A549 (cell line): ENCODE measurements at regions not wholly inside any gene's neighbourhood (a gene's known extent, or its start where the extent isn't known, plus 50 kb on each side); places are given as distances from the start of the nearest gene placed in this dataset.

ENCODE experiments used
- ATAC-seq, 2 experiments: fragments of 200-7000 bp in 1 of 2; fragments of >200 bp in 1 of 2; cut with Nextera tagmentation in 1 of 2; cut with Tn5 transposase in 1 of 2; 3 replicates each; pipeline versions ENCODE4 v1.8.0 to v1.9.1; 2018 to 2020; ENCODE audit warnings: mild to moderate bottlenecking in 1 of 2, moderate library complexity in 1 of 2
- CTCF ChIA-PET: fragments of 300-600 bp; sonication (Branson Sonifier 250); formaldehyde crosslinking; extraction: SDS; loops from one replicate; lab custom pipeline; 2021; ENCODE audit warnings: antibody characterized with exemption, inconsistent platforms; lab: Yijun Ruan, JAX
- POLR2A ChIA-PET: fragments of 350-600 bp; formaldehyde crosslinking; extraction: SDS; loops from one replicate; lab custom pipeline; 2021; ENCODE audit warnings: antibody characterized with exemption, inconsistent platforms; lab: Yijun Ruan, JAX
- DNase-seq, 2 experiments: peaks; one replicate each; pipeline versions ENCODE4 v3.0.0 to v3.0.0-alpha.2; 2011 to 2016; ENCODE audit warnings: low read depth in 1 of 2, low spot score in 1 of 2
- FAIRE-seq: peaks from 2 replicates; lab custom pipeline; 2011; peaks lifted over from hg19 to GRCh38; lab: Jason Lieb, UNC
- H3K27ac ChIP-seq, 2 experiments: fragments of >200 bp; sonication (Bioruptor Twin); formaldehyde crosslinking; 3 replicates each; pipeline ENCODE4 v1.5.1; 2016 to 2017
- H3K4me1 ChIP-seq: fragments of >200 bp; sonication (Bioruptor Twin); formaldehyde crosslinking; 3 replicates; pipeline ENCODE4 v1.6.1; 2016
- H3K4me2 ChIP-seq: fragments of >200 bp; sonication (Bioruptor Twin); formaldehyde crosslinking; 3 replicates; pipeline ENCODE4 v1.6.1; 2016
- H3K4me3 ChIP-seq: fragments of >200 bp; sonication (Bioruptor Twin); formaldehyde crosslinking; 3 replicates; pipeline ENCODE4 v1.5.1; 2016
- H3K9me3 ChIP-seq: fragments of >200 bp; sonication (Bioruptor Twin); formaldehyde crosslinking; 3 replicates; pipeline ENCODE4 v1.6.1; 2016
- BHLHE40 ChIP-seq: IDR thresholded peaks from 2 replicates; pipeline ENCODE4 v1.6.1; 2012; ENCODE audit warnings: low read depth, low read length, inconsistent platforms
- CHD2 ChIP-seq: fragments of 150-350 bp; IDR thresholded peaks from 2 replicates; pipeline ENCODE4 v1.6.1; 2014; ENCODE audit warnings: low read length; ENCODE audit not compliant: partially characterized antibody
- CHD4 ChIP-seq: fragments of 200-600 bp; sonication (generic); IDR thresholded peaks from 2 replicates; pipeline ENCODE4 v1.6.1; 2016; ENCODE audit warnings: antibody characterized with exemption, mild to moderate bottlenecking, borderline replicate concordance
- EHMT2 ChIP-seq: fragments of 200-600 bp; sonication (generic); IDR thresholded peaks from 2 replicates; pipeline ENCODE4 v1.6.1; 2016; ENCODE audit warnings: antibody characterized with exemption, low read depth, mild to moderate bottlenecking, moderate library complexity
- HEYL ChIP-seq: fragments of 250-450 bp; sonication (Bioruptor Pico); IDR thresholded peaks from 2 replicates; pipeline ENCODE4 v1.8.0; 2021; ENCODE audit warnings: mild to moderate bottlenecking, moderate library complexity
- MAFK ChIP-seq: fragments of 450-650 bp; IDR thresholded peaks from 2 replicates; pipeline ENCODE4 v1.6.1; 2014; ENCODE audit not compliant: partially characterized antibody
- MAZ ChIP-seq: fragments of 150-350 bp; IDR thresholded peaks from 2 replicates; pipeline ENCODE4 v1.6.1; 2014; ENCODE audit warnings: antibody characterized with exemption, low read depth, low read length, borderline replicate concordance
- NPAS2 ChIP-seq: fragments of 250-450 bp; sonication (Bioruptor Pico); IDR thresholded peaks from 2 replicates; pipeline ENCODE4 v1.8.0; 2022; ENCODE audit warnings: mild to moderate bottlenecking, moderate library complexity, borderline replicate concordance
- NR3C1 ChIP-seq: fragments of >200 bp; sonication (Bioruptor Twin); formaldehyde crosslinking; IDR thresholded peaks from 3 replicates; pipeline ENCODE4 v1.6.1; 2017
- POLR2AphosphoS2 ChIP-seq: conservative IDR thresholded peaks from 2 replicates; pipeline ENCODE4 v1.6.1; 2012; ENCODE audit warnings: low read length, improper control_type of control experiment, inconsistent platforms
- RFX5 ChIP-seq: fragments of 450-650 bp; IDR thresholded peaks from 2 replicates; pipeline ENCODE4 v1.7.1; 2014; ENCODE audit warnings: antibody characterized with exemption, mild to moderate bottlenecking, moderate library complexity
- TFCP2L1 ChIP-seq: fragments of 250-450 bp; sonication (Bioruptor Pico); IDR thresholded peaks from 2 replicates; pipeline ENCODE4 v1.5.0; 2021; ENCODE audit warnings: mild to moderate bottlenecking
- ZFP36 ChIP-seq: fragments of 450-650 bp; IDR thresholded peaks from 2 replicates; pipeline ENCODE4 v1.6.1; 2014; ENCODE audit warnings: borderline replicate concordance; ENCODE audit not compliant: partially characterized antibody
- WGBS: methylation state at CpG from one replicate; pipeline ENCODE4 v1.1.6; 2017; ENCODE audit errors: missing lambda C conversion rate; 5-methylcytosine and 5-hydroxymethylcytosine counted together
- TF ChIP-seq, protein P1 (sequence below): IDR thresholded peaks from 2 replicates; pipeline ENCODE4 v1.6.1; 2012
- TF ChIP-seq, protein P2 (sequence below): fragments of >200 bp; sonication (Bioruptor Twin); formaldehyde crosslinking; IDR thresholded peaks from 3 replicates; pipeline ENCODE4 v1.5.1; 2016
- TF ChIP-seq, protein P3 (sequence below): IDR thresholded peaks from 2 replicates; pipeline ENCODE4 v1.6.1; 2012; ENCODE audit warnings: low read depth, borderline replicate concordance
- TF ChIP-seq, protein P4 (sequence below): fragments of >200 bp; sonication (Bioruptor Twin); formaldehyde crosslinking; IDR thresholded peaks from 3 replicates; pipeline ENCODE4 v1.6.1; 2016
- TF ChIP-seq, protein P5 (sequence below): fragments of 150-350 bp; IDR thresholded peaks from 2 replicates; pipeline ENCODE4 v1.6.1; 2014; ENCODE audit warnings: low read depth, mild to moderate bottlenecking, low read length
- TF ChIP-seq, protein P6 (sequence below): fragments of 450-650 bp; IDR thresholded peaks from 2 replicates; pipeline ENCODE4 v1.6.1; 2014; ENCODE audit warnings: antibody characterized with exemption
- TF ChIP-seq, protein P7 (sequence below): IDR thresholded peaks from 2 replicates; pipeline ENCODE4 v1.6.1; 2012

DNA sequence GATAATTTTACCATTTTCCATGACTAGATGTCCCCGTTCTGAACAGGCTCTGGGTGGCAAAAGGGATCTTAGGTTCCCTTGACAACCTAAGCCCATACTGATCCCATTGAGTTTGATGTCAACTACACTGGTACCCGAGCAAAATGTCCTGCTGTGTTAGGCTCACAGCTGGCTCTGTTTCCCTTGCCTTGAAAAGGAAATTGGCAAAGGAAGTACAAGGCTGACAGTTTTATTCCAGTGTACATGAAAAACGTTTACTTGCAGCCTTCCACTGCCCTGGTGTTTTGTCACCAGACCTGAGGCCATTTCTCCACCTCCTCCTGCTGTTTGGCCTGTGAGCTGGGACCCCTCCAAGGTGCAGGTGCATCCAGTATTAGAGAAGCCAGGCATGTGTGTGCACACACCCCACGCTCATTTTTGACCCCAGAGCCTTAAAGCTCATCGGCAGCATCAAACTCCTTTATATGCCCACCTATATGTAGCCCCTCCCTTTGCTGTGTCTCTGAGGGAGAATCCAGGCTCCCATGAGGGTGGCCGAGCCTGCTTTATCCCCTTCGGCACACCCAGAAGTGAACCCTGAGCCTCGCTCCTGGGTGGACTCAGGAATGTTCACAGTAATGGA is 171.3 kb downstream of the NDUFA10 start (continued):
- TF ChIP-seq ZFP36 = no peak
- no peak for TF ChIP-seq RFX5
- TF ChIP-seq HEYL (CRISPR knock-in tag) = no peak
- no peak for TF ChIP-seq CHD2
- TF ChIP-seq, protein P1, sequence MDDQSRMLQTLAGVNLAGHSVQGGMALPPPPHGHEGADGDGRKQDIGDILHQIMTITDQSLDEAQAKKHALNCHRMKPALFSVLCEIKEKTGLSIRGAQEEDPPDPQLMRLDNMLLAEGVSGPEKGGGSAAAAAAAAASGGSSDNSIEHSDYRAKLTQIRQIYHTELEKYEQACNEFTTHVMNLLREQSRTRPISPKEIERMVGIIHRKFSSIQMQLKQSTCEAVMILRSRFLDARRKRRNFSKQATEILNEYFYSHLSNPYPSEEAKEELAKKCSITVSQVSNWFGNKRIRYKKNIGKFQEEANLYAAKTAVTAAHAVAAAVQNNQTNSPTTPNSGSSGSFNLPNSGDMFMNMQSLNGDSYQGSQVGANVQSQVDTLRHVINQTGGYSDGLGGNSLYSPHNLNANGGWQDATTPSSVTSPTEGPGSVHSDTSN = no peak
- TF ChIP-seq, protein P2, sequence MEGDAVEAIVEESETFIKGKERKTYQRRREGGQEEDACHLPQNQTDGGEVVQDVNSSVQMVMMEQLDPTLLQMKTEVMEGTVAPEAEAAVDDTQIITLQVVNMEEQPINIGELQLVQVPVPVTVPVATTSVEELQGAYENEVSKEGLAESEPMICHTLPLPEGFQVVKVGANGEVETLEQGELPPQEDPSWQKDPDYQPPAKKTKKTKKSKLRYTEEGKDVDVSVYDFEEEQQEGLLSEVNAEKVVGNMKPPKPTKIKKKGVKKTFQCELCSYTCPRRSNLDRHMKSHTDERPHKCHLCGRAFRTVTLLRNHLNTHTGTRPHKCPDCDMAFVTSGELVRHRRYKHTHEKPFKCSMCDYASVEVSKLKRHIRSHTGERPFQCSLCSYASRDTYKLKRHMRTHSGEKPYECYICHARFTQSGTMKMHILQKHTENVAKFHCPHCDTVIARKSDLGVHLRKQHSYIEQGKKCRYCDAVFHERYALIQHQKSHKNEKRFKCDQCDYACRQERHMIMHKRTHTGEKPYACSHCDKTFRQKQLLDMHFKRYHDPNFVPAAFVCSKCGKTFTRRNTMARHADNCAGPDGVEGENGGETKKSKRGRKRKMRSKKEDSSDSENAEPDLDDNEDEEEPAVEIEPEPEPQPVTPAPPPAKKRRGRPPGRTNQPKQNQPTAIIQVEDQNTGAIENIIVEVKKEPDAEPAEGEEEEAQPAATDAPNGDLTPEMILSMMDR = no peak
- TF ChIP-seq NR3C1 = no peak
- TF ChIP-seq, protein P3, sequence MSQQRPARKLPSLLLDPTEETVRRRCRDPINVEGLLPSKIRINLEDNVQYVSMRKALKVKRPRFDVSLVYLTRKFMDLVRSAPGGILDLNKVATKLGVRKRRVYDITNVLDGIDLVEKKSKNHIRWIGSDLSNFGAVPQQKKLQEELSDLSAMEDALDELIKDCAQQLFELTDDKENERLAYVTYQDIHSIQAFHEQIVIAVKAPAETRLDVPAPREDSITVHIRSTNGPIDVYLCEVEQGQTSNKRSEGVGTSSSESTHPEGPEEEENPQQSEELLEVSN = no peak

DNA sequence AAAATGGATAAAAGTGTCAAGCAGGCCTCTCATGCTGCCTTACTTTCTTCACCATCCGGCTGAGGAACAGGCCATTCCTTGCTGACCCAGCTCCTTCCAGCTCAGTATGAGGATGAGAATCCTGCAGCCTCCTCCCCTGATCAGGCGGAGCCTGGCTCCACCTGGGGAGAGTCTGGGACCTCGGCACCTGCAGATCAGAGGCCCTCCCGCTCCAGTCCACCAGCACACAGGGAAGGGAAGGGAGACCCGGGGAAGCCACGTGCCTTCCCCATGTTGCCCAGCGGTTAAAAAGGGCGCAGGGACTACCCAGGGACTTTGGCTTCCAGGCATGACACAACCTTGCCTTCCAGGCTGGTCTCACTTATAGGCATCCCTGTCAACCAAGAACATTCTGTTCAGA is 172.0 kb downstream of the NDUFA10 start:
- Histone ChIP-seq H3K4me3 (no peak overlapping the region), H3K27ac (no peak overlapping the region), H3K4me2 (no peak overlapping the region), H3K4me1 (no peaks in the 10 kb centered on the region), H3K9me3 (peaks cover 10% of the 10 kb centered on the region; the same call in 2 of the 3 replicates)
- POLR2A ChIA-PET = no interaction called here
- CTCF ChIA-PET = no interaction called here
- 31% methylated on average over 8 of the region's 8 CpGs for WGBS
- FAIRE-seq = no peak
- DNase-seq = no peak
- TF ChIP-seq CHD4 = no peak
- no peak for TF ChIP-seq BHLHE40
- TF ChIP-seq, protein P4, sequence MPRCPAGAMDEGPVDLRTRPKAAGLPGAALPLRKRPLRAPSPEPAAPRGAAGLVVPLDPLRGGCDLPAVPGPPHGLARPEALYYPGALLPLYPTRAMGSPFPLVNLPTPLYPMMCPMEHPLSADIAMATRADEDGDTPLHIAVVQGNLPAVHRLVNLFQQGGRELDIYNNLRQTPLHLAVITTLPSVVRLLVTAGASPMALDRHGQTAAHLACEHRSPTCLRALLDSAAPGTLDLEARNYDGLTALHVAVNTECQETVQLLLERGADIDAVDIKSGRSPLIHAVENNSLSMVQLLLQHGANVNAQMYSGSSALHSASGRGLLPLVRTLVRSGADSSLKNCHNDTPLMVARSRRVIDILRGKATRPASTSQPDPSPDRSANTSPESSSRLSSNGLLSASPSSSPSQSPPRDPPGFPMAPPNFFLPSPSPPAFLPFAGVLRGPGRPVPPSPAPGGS = no peak
- TF ChIP-seq, protein P5, sequence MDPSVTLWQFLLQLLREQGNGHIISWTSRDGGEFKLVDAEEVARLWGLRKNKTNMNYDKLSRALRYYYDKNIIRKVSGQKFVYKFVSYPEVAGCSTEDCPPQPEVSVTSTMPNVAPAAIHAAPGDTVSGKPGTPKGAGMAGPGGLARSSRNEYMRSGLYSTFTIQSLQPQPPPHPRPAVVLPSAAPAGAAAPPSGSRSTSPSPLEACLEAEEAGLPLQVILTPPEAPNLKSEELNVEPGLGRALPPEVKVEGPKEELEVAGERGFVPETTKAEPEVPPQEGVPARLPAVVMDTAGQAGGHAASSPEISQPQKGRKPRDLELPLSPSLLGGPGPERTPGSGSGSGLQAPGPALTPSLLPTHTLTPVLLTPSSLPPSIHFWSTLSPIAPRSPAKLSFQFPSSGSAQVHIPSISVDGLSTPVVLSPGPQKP = no peak
- no peak for TF ChIP-seq MAZ
- no peak for TF ChIP-seq NPAS2 (CRISPR knock-in tag)
- TF ChIP-seq MAFK = no peak
- TF ChIP-seq, protein P6, sequence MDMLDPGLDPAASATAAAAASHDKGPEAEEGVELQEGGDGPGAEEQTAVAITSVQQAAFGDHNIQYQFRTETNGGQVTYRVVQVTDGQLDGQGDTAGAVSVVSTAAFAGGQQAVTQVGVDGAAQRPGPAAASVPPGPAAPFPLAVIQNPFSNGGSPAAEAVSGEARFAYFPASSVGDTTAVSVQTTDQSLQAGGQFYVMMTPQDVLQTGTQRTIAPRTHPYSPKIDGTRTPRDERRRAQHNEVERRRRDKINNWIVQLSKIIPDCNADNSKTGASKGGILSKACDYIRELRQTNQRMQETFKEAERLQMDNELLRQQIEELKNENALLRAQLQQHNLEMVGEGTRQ = no peak
- TF ChIP-seq, protein P7, sequence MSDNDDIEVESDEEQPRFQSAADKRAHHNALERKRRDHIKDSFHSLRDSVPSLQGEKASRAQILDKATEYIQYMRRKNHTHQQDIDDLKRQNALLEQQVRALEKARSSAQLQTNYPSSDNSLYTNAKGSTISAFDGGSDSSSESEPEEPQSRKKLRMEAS = no peak
- no peak for TF ChIP-seq POLR2AphosphoS2
- TF ChIP-seq EHMT2 = no peak
- TF ChIP-seq HEYL (CRISPR knock-in tag) = no peak
- no peak for TF ChIP-seq NR3C1
- no peak for TF ChIP-seq TFCP2L1
- no peak for ATAC-seq
